RKO (cell line): ENCODE measurements at regions not wholly inside any gene's neighbourhood (a gene's known extent, or its start where the extent isn't known, plus 50 kb on each side); places are given as distances from the start of the nearest gene placed in this dataset.
A peak's percentile ranks its signal among the peaks of the same experiment; 100 is the strongest.

Experiments
- DNase-seq: peaks from one replicate; pipeline ENCODE4 v3.0.0-alpha.2; 2016; ENCODE audit warnings: low spot score

DNA sequence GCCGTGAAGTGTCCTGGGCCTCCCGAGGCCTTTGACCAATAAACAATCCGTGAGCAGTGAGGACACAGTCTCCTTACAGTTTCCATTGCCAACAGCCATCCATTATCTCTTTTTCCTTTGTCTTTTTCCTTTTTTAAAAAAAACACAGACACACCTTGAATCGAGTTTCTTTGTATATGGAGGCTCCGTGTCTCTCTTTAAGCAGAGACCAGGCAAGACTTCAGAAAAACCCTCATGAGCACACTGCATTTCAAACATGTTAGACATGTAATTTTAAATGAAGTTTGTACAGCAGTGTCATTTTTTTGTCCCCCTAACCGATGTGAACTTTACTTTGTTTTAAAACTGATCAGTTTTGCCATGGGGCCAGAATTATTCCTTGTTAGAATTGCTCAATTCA, 111.1 kb downstream of the SPTSSA start:
- DNase-seq, result no peak

GRCh38 chr14:34348592-34348991, 113.4 kb downstream of the SPTSSA start:
- no peak for DNase-seq

DNA sequence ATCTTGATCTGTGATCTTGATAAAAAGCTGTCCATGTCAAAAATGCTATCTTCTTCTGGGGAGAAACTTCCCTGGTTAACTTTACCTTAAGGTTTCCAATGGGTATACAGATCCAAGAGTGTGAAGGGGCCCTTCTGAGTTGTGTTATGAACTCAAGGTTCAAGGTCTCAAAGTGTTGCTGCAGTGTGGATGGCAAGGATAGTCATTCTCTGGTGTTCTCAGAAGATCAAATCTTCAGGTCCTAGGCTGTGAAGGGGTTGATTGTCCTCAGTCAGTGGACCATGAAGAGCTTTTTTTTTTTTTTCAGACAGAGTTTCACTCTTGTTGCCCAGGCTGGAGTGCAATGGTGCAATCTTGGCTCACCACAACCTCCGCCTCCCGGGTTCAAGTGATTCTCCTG, 114.4 kb downstream of the SPTSSA start:
- DNase-seq, result no peak

DNA sequence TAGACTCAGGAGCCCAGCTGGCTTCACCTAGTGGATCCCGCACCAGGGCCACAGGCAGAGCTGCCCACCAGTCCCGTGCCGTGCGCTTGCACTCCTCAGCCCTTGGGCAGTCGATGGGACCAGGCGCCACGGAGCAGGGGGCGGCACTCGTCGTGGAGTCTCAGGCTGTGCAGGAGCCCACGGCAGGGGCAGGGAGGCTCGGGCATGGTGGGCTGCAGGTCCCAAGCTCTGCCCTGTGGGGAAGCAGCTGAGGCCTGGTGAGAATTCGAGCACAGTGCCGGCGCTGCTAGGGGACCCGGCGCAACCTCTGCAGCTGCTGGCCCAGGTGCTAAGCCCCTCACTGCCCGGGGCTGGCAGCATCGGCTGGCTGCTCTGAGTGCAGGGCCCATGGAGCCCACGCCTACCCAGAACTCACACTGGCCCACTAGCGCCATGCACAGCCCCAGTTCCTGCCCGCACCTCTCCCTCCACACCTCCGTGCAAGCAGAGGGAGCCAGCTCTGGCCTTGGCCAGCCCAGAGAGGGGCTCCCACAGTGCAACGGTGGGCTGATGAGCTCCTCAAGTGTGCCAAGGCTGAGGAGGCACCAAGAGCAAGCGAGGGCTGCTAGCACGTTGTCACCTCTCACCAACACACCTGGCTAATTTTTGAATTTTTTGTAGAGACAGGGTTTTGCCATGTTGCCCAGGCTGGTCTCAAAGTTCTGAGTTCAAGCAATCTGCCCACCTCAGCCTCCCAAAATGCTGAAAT, 116.1 kb downstream of the SPTSSA start:
- DNase-seq, result no peak

DNA sequence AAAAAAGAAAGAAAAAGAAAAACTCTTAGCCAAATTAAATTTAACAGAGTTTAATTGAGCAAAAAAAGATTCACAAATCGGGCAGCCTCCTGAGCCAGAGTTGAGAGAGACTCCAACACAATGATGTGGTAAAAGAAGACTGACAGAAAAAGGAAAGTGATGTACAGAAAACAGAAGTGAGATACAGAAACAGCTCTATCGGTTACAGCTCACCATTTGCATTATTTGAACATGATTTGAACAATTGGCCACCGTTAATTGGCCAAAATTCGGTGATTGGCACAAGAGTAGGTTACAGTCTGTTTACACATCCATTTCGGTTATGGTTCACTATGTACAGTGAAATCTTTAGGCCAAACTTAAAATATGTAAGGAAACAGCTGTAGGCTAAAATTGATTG, 117.7 kb downstream of the SPTSSA start:
- DNase-seq, result no peak

DNA sequence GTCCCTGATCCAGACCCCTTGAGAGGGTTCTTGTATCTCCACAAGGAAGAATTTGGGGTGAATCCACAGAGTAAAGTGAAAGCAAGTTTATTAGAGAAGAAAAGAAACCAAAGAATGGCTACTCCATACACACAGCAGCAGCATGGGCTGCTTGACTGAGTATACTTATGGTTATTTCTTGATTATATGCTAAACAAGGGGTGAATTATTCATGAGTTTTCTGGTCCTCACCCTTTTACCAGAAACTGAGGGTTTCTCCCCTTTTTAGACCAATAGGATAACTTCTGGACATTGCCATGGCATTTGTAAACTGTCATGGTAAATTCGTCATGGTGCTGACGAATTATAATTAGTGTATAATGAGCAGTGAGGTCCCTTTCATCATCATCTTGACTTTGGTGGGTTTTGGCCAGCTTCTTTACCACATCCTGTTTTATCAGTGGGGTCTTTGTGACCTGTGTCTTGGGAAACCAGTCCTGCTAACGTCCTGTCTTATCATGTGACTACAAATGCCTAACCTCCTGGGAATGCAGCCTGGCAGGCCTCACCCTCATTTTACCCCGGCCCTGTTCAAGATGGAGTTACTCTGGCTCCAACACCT, 121.9 kb downstream of the SPTSSA start:
- DNase-seq, result peak; percentile 3

DNA sequence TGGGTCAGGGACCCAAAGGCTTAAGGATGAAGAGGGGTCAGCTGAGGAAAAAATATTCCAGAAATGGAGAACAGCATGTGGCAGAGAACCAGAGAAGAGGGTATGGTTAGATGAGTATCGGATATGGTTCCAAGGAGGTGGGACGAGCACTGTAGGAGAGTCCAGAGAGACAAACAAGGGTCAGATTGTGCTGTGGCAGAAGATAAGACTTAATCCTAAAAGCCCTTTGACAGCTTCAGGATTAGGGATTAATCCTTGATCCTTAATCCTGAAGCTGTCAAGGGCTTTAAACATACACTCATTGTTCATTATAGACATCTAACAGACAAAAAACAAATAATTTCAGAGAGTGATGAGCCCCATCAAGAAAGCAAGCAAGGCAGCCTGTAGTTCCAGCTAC, 124.0 kb downstream of the SPTSSA start:
- DNase-seq, result no peak

GRCh38 chr14:34336501-34336900, 125.5 kb downstream of the SPTSSA start:
- no peak for DNase-seq

DNA sequence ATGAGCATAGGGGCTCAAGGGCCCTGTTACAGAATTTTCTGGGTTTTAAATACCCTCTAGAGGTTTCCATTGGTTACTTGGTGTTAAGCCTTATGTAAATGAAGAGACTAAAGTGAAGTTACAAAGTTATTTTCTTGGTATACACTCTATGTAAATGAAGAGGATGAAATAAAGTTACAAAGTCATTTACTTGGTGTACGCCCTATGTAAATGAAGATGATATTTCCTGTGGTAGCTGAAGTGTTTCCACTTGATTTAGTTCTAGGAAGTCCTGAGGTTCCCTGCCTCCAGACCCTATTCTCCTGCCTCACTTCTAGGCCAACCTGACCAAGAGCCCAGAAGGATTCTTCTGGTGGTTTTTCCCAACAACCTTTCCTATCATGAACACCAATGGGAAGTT, 126.1 kb downstream of the SPTSSA start:
- no peak for DNase-seq

DNA sequence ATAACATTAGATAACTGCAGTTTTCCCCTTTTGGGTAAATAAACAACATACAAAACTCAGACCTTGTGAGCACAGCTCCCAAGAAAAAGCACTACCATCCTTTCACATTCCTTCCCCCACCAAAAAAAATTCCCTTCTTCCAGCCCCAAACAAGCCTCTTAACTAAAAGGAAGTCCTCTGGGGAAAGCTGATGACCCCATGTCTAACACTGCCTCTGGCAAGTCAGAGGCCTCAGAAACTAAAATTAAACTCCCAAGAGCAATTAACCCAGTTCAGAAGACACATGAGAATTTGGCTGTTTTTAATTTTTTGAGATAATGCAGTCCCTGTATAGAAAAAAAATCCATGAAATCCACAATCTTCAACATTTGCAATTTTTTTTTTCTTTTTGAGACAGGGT, 127.7 kb downstream of the SPTSSA start:
- DNase-seq, result no peak

- peak; percentile 47 for DNase-seq
Measured at GRCh38 chr14:34331728-34332623, 130.1 kb downstream of the SPTSSA start.

DNA sequence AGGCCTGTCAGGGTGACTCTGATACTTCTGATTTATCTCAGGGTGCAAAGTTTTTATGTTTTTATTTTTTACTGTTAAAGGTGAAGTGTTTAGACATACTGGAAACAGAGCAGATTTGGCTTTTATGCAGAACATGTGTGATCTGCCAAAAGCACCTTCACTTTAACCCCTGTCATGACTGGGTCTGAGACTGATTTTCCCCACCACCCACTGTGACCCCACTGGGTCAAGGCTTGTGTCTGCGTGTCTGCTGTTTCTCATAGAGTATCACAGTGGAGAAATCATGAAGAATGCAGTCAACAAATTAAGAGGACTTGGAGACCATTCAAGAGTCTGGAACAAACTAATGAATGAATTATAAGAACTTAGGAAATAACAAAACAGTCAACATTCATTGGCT, 131.2 kb downstream of the SPTSSA start:
- DNase-seq, result no peak

GRCh38 chr14:34329301-34329700, 132.7 kb downstream of the SPTSSA start:
- DNase-seq, result no peak

GRCh38 chr14:34328178-34328577, 133.9 kb downstream of the SPTSSA start:
- no peak for DNase-seq

- no peak for DNase-seq
Measured at GRCh38 chr14:34325493-34325892, 136.5 kb downstream of the SPTSSA start.

DNA sequence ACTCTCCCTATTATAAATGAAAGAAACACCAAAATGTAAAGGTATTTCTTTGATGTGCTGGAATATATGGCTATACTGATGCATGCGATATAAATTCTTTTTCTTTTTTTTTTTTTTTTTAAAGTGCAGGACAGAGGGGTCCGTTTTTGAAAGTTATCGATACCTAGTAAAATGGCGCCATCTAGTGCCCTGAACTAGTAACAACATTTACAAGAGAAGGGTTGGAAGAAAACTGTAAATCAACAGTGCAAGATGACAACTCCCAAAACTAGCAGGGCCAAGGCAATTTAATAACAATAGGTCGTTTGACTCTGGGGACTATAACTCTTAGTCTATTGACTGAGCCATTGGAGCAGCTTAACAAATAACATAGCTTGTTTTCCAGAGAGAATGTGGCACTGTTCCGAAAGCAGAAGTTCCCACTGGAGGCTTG, 137.7 kb downstream of the SPTSSA start:
- DNase-seq, result peak; percentile 64

GRCh38 chr14:34322940-34323418, 139.1 kb downstream of the SPTSSA start:
- peak; percentile 74 for DNase-seq

DNA sequence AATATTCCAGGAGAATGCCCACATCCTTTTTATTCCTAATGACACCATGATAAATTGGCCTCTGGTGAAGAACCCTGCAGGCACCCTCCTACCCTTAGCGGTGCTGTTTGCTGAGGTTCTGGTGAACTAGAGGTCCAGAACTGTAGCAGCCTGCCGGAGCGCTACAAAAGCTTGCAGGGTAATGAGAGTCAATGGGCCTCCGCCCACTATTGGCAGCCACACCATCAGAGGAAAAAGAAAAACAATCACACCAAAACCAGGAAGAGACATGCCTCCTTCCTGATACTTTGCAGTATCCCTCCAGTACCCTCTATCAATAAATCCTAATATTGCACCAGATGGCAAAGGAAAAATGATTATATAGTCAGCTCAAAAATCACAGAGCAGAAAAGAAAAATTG, 142.9 kb downstream of the SPTSSA start:
- no peak for DNase-seq

DNA sequence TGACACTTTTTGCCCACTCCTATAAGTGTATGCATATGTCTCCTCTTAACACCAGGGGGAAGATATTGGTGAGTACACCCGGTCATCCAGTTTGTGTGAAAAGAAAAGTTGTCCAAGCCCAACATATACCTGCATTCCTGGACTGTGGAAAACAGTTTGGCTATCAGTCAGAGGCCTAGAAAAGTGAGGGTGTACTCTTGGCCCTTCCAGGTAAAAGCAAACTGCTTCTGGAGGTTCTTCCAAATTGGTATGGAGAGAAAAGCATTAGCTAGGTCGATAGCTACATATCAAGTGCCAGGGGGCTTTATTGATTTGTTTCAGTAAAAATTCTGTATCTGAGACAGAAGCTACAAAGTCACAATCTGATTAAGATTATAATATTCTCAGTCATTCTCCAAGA, 144.0 kb downstream of the SPTSSA start:
- DNase-seq, result no peak

DNA sequence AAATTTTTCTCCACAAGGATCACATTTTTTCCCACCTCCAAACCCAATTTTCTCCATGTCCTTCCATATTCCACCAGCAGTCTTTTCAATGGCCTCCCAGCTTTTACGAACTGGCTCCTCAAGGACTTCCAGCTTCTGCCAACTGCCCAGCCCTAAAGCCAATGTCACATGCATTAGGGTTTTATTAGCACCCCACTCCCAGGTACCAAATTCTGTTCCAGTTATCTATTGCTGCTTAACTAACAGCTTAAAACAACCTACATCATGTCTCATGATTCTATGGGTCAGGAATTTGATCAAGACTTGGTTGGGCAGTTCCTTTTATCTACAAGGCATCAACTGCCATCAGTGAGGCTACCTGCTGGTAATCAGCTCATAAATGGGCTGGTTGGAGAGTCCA, 151.3 kb downstream of the SPTSSA start:
- DNase-seq, result no peak

DNA sequence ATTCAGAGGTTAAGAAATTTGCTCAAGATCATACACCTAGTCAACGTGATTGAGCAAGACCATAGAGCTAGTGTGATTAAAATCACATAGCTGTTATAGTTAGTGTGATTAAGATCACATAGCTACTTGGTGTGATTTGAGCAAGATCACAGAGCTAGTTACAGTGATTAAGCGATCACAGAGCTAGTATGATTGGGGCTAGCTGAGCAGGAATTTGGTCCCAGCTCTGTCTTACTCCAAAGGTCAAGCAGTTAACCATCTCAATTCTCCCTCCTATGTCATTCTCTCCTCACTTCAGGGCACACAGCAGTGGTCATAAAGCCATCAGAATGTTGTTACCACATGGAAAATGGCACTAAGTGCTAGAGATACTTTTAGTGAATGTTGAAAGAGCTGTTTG, 158.2 kb downstream of the SPTSSA start:
- no peak for DNase-seq

- no peak for DNase-seq
Measured at GRCh38 chr14:34302654-34303053, 159.4 kb downstream of the SPTSSA start.
